ENCODE measurements at regions not wholly inside any gene's neighbourhood (a gene's known extent, or its start where the extent isn't known, plus 50 kb on each side); places are given as distances from the start of the nearest gene placed in this dataset.

GRCh38 chr15:31557899-31558298 is 231.3 kb downstream of the KLF13 start:
- no peak for TF ChIP-seq CTCF (IDR thresholded peaks at IDR 0.05; ENCODE audit: unreplicated experiment in 3 of 3)
- no peaks in the 10 kb centered on the region for H3K36me3 Mint-ChIP-seq (ENCODE audit: low read depth)
- peaks cover 3% of the 10 kb centered on the region for H3K27me3 Mint-ChIP-seq (ENCODE audit: low read depth)
- H3K27ac Mint-ChIP-seq: no peak overlapping the region
- no peak overlapping the region for H3K4me3 Mint-ChIP-seq
- no peaks in the 10 kb centered on the region for H3K9me3 Mint-ChIP-seq
- H3K4me1 Mint-ChIP-seq: peaks cover 12% of the 10 kb centered on the region

GRCh38 chr15:31558840-31559239 is 232.2 kb downstream of the KLF13 start:
- no peaks in the 10 kb centered on the region for H3K9me3 Mint-ChIP-seq
- peaks cover 3% of the 10 kb centered on the region for H3K27me3 Mint-ChIP-seq (ENCODE audit: low read depth)

GRCh38 chr15:31559786-31560185 is 233.2 kb downstream of the KLF13 start:
- Mint-ChIP-seq H3K27me3 (ENCODE audit: low read depth) (peaks cover 3% of the 10 kb centered on the region), H3K36me3 (ENCODE audit: low read depth) (no peaks in the 10 kb centered on the region), H3K27ac (no peak overlapping the region), H3K4me1 (peaks cover 12% of the 10 kb centered on the region), H3K4me3 (no peak overlapping the region), H3K9me3 (no peaks in the 10 kb centered on the region)
- no peak for TF ChIP-seq CTCF (IDR thresholded peaks at IDR 0.05; ENCODE audit: unreplicated experiment in 3 of 3)

More at GRCh38 chr15:31558840-31559239, 232.2 kb downstream of the KLF13 start:
- peaks cover 12% of the 10 kb centered on the region for H3K4me1 Mint-ChIP-seq
- no peak overlapping the region for H3K4me3 Mint-ChIP-seq
- H3K36me3 Mint-ChIP-seq (ENCODE audit: low read depth): no peaks in the 10 kb centered on the region
- no peak overlapping the region for H3K27ac Mint-ChIP-seq
- TF ChIP-seq CTCF (IDR thresholded peaks at IDR 0.05; ENCODE audit: unreplicated experiment in 3 of 3): no peak

- no peaks in the 10 kb centered on the region for H3K36me3 Mint-ChIP-seq (ENCODE audit: low read depth)
- H3K9me3 Mint-ChIP-seq: no peaks in the 10 kb centered on the region
- H3K27ac Mint-ChIP-seq: peak overlapping the region in 2 of 3 experiments; percentile 16 to 22
- peaks cover 12% of the 10 kb centered on the region for H3K4me1 Mint-ChIP-seq
- H3K4me3 Mint-ChIP-seq: no peak overlapping the region
- peaks cover 3% of the 10 kb centered on the region for H3K27me3 Mint-ChIP-seq (ENCODE audit: low read depth)
- TF ChIP-seq CTCF (IDR thresholded peaks at IDR 0.05; ENCODE audit: unreplicated experiment in 3 of 3): no peak
Observed at GRCh38 chr15:31560643-31561042, 234.0 kb downstream of the KLF13 start.

GRCh38 chr15:31561156-31561555 is 234.5 kb downstream of the KLF13 start:
- no peaks in the 10 kb centered on the region for H3K36me3 Mint-ChIP-seq (ENCODE audit: low read depth)
- H3K27me3 Mint-ChIP-seq (ENCODE audit: low read depth): peaks cover 3% of the 10 kb centered on the region
- TF ChIP-seq CTCF (IDR thresholded peaks at IDR 0.05; ENCODE audit: unreplicated experiment in 3 of 3): no peak
- H3K4me1 Mint-ChIP-seq: peaks cover 12% of the 10 kb centered on the region
- H3K27ac Mint-ChIP-seq: no peak overlapping the region
- peaks cover under 1% of the 10 kb centered on the region for H3K9me3 Mint-ChIP-seq
- H3K4me3 Mint-ChIP-seq: no peak overlapping the region

- H3K4me1 Mint-ChIP-seq: peaks cover 12% of the 10 kb centered on the region
- no peak overlapping the region for H3K4me3 Mint-ChIP-seq
- TF ChIP-seq CTCF (IDR thresholded peaks at IDR 0.05; ENCODE audit: unreplicated experiment in 3 of 3): no peak
- peaks cover 5% of the 10 kb centered on the region for H3K36me3 Mint-ChIP-seq (ENCODE audit: low read depth)
- no peaks in the 10 kb centered on the region for H3K27me3 Mint-ChIP-seq (ENCODE audit: low read depth)
- H3K9me3 Mint-ChIP-seq: peaks cover 10% of the 10 kb centered on the region
- no peak overlapping the region for H3K27ac Mint-ChIP-seq
Observed at GRCh38 chr15:31563001-31563400, 236.4 kb downstream of the KLF13 start.
